HFFc6 (cell line): ENCODE measurements at regions not wholly inside any gene's neighbourhood (a gene's known extent, or its start where the extent isn't known, plus 50 kb on each side); places are given as distances from the start of the nearest gene placed in this dataset.

Experiments used
- DNase-seq: peaks from one replicate; pipeline ENCODE4 v3.0.0-alpha.2; 2018
- H3K27ac Mint-ChIP-seq: 2 replicates; pipeline ENCODE4 v1.8.0; 2020; ENCODE audit warnings: mild to moderate bottlenecking, mixed read lengths
- H3K27me3 Mint-ChIP-seq: 2 replicates; pipeline ENCODE4 v1.8.0; 2021; ENCODE audit warnings: mild to moderate bottlenecking, moderate library complexity, mixed read lengths; ENCODE audit not compliant: insufficient read depth
- H3K36me3 Mint-ChIP-seq: 2 replicates; pipeline ENCODE4 v1.8.0; 2021; ENCODE audit warnings: low read depth, mixed read lengths
- H3K4me1 Mint-ChIP-seq: 2 replicates; pipeline ENCODE4 v1.8.0; 2020; ENCODE audit warnings: low read depth, mixed read lengths
- H3K4me3 Mint-ChIP-seq: 2 replicates; pipeline ENCODE4 v1.8.0; 2020; ENCODE audit warnings: mild to moderate bottlenecking, moderate library complexity, mixed read lengths
- H3K9me3 Mint-ChIP-seq: 2 replicates; pipeline ENCODE4 v1.8.0; 2020; ENCODE audit warnings: mild to moderate bottlenecking, mixed read lengths
- TF ChIP-seq, protein P1 (sequence below): fragments of 200-600 bp; sonication (generic); IDR thresholded peaks from 2 replicates; pipeline ENCODE4 v1.5.0; 2021; ENCODE audit warnings: antibody characterized with exemption, mild to moderate bottlenecking

DNA sequence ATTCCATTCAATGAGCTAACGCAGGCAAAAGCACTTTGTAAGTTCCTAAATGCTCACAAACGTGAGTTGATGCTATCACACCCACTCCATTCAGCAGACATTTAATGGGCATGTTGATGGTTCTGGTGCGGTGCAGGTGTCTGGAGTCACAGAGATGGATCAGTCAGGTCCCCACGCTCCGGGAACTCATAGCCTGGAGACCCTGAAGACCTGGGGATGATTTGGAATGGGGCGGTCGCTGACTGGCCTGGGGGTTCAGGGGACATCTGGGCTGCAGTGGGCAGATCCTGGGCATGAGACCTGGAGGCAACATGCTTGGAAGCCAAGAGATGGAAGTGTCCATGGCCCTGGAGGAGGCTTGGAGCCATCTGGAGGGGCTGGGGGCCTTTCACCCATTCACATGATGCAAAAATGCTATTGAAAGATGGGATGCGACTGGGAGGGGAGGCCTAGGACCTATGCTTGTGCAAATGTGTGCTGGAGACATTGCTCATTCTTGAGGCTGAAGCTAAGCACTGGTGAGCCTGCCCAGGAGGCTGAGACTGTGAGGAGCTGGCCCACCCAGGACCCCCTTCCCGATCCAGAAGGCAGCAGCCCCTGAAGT, 522.6 kb downstream of the GLRX3 start:
- H3K36me3 Mint-ChIP-seq = peaks cover 3% of the 10 kb centered on the region
- H3K4me1 Mint-ChIP-seq = no peaks in the 10 kb centered on the region
- H3K27ac Mint-ChIP-seq = no peak overlapping the region
- H3K9me3 Mint-ChIP-seq = peaks cover 68% of the 10 kb centered on the region
- DNase-seq = no peak
- H3K4me3 Mint-ChIP-seq = no peak overlapping the region
- TF ChIP-seq, protein P1, sequence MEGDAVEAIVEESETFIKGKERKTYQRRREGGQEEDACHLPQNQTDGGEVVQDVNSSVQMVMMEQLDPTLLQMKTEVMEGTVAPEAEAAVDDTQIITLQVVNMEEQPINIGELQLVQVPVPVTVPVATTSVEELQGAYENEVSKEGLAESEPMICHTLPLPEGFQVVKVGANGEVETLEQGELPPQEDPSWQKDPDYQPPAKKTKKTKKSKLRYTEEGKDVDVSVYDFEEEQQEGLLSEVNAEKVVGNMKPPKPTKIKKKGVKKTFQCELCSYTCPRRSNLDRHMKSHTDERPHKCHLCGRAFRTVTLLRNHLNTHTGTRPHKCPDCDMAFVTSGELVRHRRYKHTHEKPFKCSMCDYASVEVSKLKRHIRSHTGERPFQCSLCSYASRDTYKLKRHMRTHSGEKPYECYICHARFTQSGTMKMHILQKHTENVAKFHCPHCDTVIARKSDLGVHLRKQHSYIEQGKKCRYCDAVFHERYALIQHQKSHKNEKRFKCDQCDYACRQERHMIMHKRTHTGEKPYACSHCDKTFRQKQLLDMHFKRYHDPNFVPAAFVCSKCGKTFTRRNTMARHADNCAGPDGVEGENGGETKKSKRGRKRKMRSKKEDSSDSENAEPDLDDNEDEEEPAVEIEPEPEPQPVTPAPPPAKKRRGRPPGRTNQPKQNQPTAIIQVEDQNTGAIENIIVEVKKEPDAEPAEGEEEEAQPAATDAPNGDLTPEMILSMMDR = no peak
- no peaks in the 10 kb centered on the region for H3K27me3 Mint-ChIP-seq

DNA sequence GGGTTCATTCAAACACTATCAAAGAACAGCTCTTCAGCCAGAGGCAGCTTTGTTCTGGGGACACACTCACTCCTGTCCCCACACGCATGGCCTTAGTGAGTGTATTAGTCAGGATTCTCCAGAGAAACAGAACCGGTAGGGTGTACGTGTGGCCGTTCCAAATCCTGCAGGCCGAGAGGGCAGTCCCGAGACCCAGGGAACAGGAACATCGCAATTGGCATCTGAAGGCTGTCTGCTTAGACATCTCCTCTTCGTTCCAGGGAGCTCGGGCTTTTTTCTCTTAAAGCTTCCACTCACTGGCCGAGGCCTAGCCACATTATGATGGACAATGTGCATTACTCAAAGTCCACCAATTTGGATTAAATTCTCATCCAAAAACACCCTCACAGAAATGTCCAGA, 523.3 kb downstream of the GLRX3 start:
- H3K4me1 Mint-ChIP-seq = no peaks in the 10 kb centered on the region
- DNase-seq = no peak
- H3K4me3 Mint-ChIP-seq = no peak overlapping the region
- H3K27me3 Mint-ChIP-seq = no peaks in the 10 kb centered on the region
- peaks cover 5% of the 10 kb centered on the region for H3K36me3 Mint-ChIP-seq
- no peak overlapping the region for H3K27ac Mint-ChIP-seq
- TF ChIP-seq, protein P1 = no peak
- peaks cover 72% of the 10 kb centered on the region for H3K9me3 Mint-ChIP-seq

DNA sequence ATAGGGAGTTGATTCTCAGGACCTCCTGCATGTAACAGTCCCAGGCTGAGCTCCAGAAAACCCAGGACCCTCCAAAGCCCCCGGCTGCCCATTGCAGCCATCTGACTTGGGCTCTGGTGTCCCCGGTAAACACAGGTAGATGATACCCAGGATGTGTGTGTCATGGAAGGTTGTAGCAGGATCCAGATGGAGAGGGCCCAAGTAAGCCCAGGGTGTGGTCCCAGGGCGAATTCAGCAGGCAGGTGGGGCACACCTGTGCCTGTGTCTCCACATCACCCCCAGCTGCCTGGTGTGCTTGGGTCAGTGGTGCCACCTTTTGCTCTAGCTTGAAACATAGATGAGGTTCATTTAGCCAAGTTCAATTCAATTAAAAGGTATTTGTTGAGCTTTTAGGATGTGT, 524.1 kb downstream of the GLRX3 start:
- Mint-ChIP-seq H3K4me3 (no peak overlapping the region), H3K9me3 (peaks cover 80% of the 10 kb centered on the region), H3K27me3 (no peaks in the 10 kb centered on the region), H3K36me3 (peaks cover 5% of the 10 kb centered on the region), H3K4me1 (no peaks in the 10 kb centered on the region), H3K27ac (no peak overlapping the region)
- DNase-seq = no peak
- TF ChIP-seq, protein P1 = no peak

GRCh38 chr10:130661419-130661818, 525.2 kb downstream of the GLRX3 start:
- Mint-ChIP-seq H3K4me3 (no peak overlapping the region), H3K27me3 (no peaks in the 10 kb centered on the region), H3K27ac (no peak overlapping the region), H3K4me1 (no peaks in the 10 kb centered on the region), H3K9me3 (peaks cover 87% of the 10 kb centered on the region), H3K36me3 (peaks cover 13% of the 10 kb centered on the region)
- TF ChIP-seq, protein P1 = no peak
- DNase-seq = no peak

DNA sequence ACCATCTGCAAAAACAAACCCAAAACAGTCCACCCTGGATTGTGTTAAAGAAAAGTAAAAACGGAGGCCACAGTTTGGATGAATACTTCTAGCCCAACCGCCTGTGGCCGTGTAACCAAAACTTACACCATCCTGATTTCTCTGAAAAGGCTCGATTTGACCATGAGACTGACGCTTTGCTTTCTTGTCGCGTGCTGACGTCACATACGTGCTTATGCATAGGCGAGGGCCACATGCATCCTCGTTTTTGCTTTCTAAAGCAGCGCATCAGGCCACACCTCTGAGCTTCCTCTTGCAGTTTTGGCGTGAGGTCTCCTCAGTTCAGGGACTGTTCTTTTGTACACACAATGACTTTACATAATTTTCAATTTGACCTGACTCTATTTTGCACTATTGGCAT, 526.6 kb downstream of the GLRX3 start:
- Mint-ChIP-seq H3K36me3 (peaks cover 13% of the 10 kb centered on the region), H3K4me1 (no peaks in the 10 kb centered on the region), H3K27ac (no peak overlapping the region), H3K9me3 (peaks cover 85% of the 10 kb centered on the region), H3K4me3 (no peak overlapping the region), H3K27me3 (no peaks in the 10 kb centered on the region)
- DNase-seq = no peak
- TF ChIP-seq, protein P1 = no peak

DNA sequence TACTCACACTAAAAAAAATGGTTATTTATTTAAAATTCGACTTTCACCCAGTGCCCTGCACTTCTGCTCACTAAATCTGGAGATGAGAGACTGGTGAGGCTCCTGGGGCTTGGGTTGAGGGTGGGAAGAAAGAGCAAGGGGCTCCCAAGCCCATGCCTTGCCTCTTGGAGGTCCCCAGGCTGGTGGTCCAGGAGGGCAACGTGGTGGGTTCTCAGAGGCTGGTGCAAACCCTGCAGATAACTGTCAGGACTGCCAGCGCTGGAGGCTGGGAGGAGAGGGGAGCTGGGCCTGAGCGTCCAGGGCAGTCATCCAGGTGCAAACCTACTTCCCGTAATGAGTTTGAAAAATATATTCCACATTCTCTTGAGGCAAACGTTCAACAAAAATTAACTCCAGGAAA, 528.3 kb downstream of the GLRX3 start:
- Mint-ChIP-seq H3K36me3 (peaks cover 13% of the 10 kb centered on the region), H3K4me3 (no peak overlapping the region), H3K9me3 (peaks cover 84% of the 10 kb centered on the region), H3K27ac (no peak overlapping the region), H3K27me3 (no peaks in the 10 kb centered on the region; the same call in 1 of the 2 replicates), H3K4me1 (no peaks in the 10 kb centered on the region)
- TF ChIP-seq, protein P1 = no peak
- DNase-seq = no peak
